Kidney (tissue), 13 donors: ENCODE measurements at regions not wholly inside any gene's neighbourhood (a gene's known extent, or its start where the extent isn't known, plus 50 kb on each side); places are given as distances from the start of the nearest gene placed in this dataset.

Source experiments
- DNase-seq, 5 donors: peaks; one replicate each; pipeline ENCODE4 v3.0.0-alpha.2; 2013 to 2020
- FAIRE-seq: peaks from 2 replicates; lab custom pipeline; 2012; peaks lifted over from hg19 to GRCh38; lab: Jason Lieb, UNC
- H3K27ac ChIP-seq, 2 donors: one replicate each; pipeline ENCODE4 v1.7.0; 2013; ENCODE audit warnings: low read depth in 2 of 2, low read length in 2 of 2, inconsistent platforms in 1 of 2
- H3K27me3 ChIP-seq: one replicate; pipeline ENCODE4 v1.7.1; 2013; ENCODE audit warnings: low read length, inconsistent platforms; ENCODE audit not compliant: control insufficient read depth, insufficient read depth
- H3K36me3 ChIP-seq, 3 donors: one replicate each; pipeline versions ENCODE4 v1.7.0 to v1.7.1; 2013; ENCODE audit warnings: low read length in 3 of 3, control low read depth in 1 of 3, inconsistent platforms in 1 of 3; ENCODE audit not compliant: insufficient read depth in 3 of 3, control insufficient read depth in 2 of 3
- H3K4me1 ChIP-seq, 3 donors: one replicate each; pipeline versions ENCODE4 v1.7.0 to v1.7.1; 2013; ENCODE audit warnings: low read length in 3 of 3, inconsistent platforms in 1 of 3, low read depth in 1 of 3; ENCODE audit not compliant: control insufficient read depth in 2 of 3, insufficient read depth in 2 of 3
- H3K4me3 ChIP-seq, 3 donors: one replicate each; pipeline versions ENCODE4 v1.7.0 to v1.8.1; 2013; ENCODE audit warnings: low read length in 3 of 3, control low read depth in 1 of 3, inconsistent platforms in 1 of 3
- H3K9ac ChIP-seq, 3 donors: one replicate each; pipeline versions ENCODE4 v1.7.0 to v1.7.1; 2013; ENCODE audit warnings: low read length in 3 of 3, control low read depth in 1 of 3, inconsistent platforms in 1 of 3
- H3K9me3 ChIP-seq, 3 donors: one replicate each; pipeline versions ENCODE4 v1.7.0 to v1.7.1; 2013; ENCODE audit warnings: low read length in 3 of 3, control low read depth in 1 of 3, inconsistent platforms in 1 of 3; ENCODE audit not compliant: control insufficient read depth in 2 of 3, insufficient read depth in 1 of 3
- CTCF ChIP-seq: IDR thresholded peaks from 3 replicates; pipeline ENCODE4 v1.5.1; 2012; ENCODE audit warnings: mild to moderate bottlenecking, moderate library complexity, borderline replicate concordance; ENCODE audit not compliant: insufficient read depth; ENCODE audit errors: extremely low read depth
- intact Hi-C: fragments of 100-400 bp; cut with DNase I; formaldehyde crosslinking; loops from one replicate; pipeline ENCODE4 v1.11.1; 2022
- donor health status: control.
- donor health status: control.
- donor health status: control.
- donor health status: control.
- donor health status: control.
- donor health status: DM: yes; HTN: yes; CAD: no.
- donor health status: Normal renal cell carcinoma (clear cell type).

GRCh38 chr5:124876566-124876965, 130.1 kb upstream of the ZNF608 start:
- H3K27me3 ChIP-seq, result no peaks in the 10 kb centered on the region
- H3K9ac ChIP-seq, result no peak overlapping the region
- H3K4me3 ChIP-seq, result no peak overlapping the region
- H3K4me1 ChIP-seq, result no peaks in the 10 kb centered on the region
- intact Hi-C loops, result no loop called here
- H3K36me3 ChIP-seq, result no peaks in the 10 kb centered on the region
- no peaks in the 10 kb centered on the region for H3K9me3 ChIP-seq
- no peak for DNase-seq
- H3K27ac ChIP-seq, result no peak overlapping the region
- no peak for FAIRE-seq
- no peak for TF ChIP-seq CTCF

GRCh38 chr5:124876983-124877382, 130.5 kb upstream of the ZNF608 start:
- TF ChIP-seq CTCF, result no peak
- Histone ChIP-seq H3K4me1 (no peaks in the 10 kb centered on the region), H3K27me3 (no peaks in the 10 kb centered on the region), H3K4me3 (no peak overlapping the region), H3K27ac (no peak overlapping the region), H3K9ac (no peak overlapping the region), H3K9me3 (no peaks in the 10 kb centered on the region), H3K36me3 (no peaks in the 10 kb centered on the region)
- DNase-seq (no peak), FAIRE-seq (no peak)
- intact Hi-C loops, result no loop called here

- H3K27ac ChIP-seq, result no peak overlapping the region
- H3K27me3 ChIP-seq, result no peaks in the 10 kb centered on the region
- no peak for FAIRE-seq
- H3K36me3 ChIP-seq, result no peaks in the 10 kb centered on the region
- no peak for TF ChIP-seq CTCF
- H3K4me1 ChIP-seq, result no peaks in the 10 kb centered on the region
- H3K4me3 ChIP-seq, result no peak overlapping the region
- intact Hi-C loops, result no loop called here
- no peaks in the 10 kb centered on the region for H3K9me3 ChIP-seq
- H3K9ac ChIP-seq, result no peak overlapping the region
- DNase-seq, result no peak
Observed at GRCh38 chr5:124877501-124878146, 131.2 kb upstream of the ZNF608 start.
